Epithelial cell of esophagus (primary cell): ENCODE measurements at regions not wholly inside any gene's neighbourhood (a gene's known extent, or its start where the extent isn't known, plus 50 kb on each side); places are given as distances from the start of the nearest gene placed in this dataset.
"Not testable (repeated sequence)": the region's sequence is repeated elsewhere in the genome, so short reads cannot be mapped to it uniquely, and the experiment has no call there.

Source experiments
- DNase-seq: peaks from one replicate; pipeline ENCODE4 v3.0.0; 2010; ENCODE audit warnings: low read depth
- H3K4me3 ChIP-seq: 2 replicates; pipeline ENCODE4 v1.5.1; 2011; ENCODE audit warnings: mild to moderate bottlenecking, low read length, control low read depth
- CTCF ChIP-seq: IDR thresholded peaks from 2 replicates; pipeline ENCODE4 v1.5.1; 2011; ENCODE audit warnings: low read depth, mild to moderate bottlenecking, low read length, control low read depth, inconsistent platforms; ENCODE audit not compliant: insufficient read depth; ENCODE audit errors: missing control alignments

- peak; percentile 98 for DNase-seq
- no peak for TF ChIP-seq CTCF
- H3K4me3 ChIP-seq = no peak overlapping the region
Measured at GRCh38 chr6:19892260-19892659, 55.1 kb downstream of the ID4 start.

- DNase-seq = peak; percentile 68
- H3K4me3 ChIP-seq = no peak overlapping the region
Measured at GRCh38 chr6:19895866-19896692, 58.9 kb downstream of the ID4 start.

GRCh38 chr6:19896693-19897010, 59.5 kb downstream of the ID4 start:
- H3K4me3 ChIP-seq = no peak overlapping the region
- DNase-seq = peak; percentile 34
- no peak for TF ChIP-seq CTCF

More at GRCh38 chr6:19895866-19896692, 58.9 kb downstream of the ID4 start:
- no peak for TF ChIP-seq CTCF

- TF ChIP-seq CTCF = no peak
- DNase-seq = no peak
- no peak overlapping the region for H3K4me3 ChIP-seq
Measured at GRCh38 chr6:19898141-19898740, 61.1 kb downstream of the ID4 start.

GRCh38 chr6:19902201-19902600, 65.0 kb downstream of the ID4 start:
- no peak for DNase-seq
- no peak overlapping the region for H3K4me3 ChIP-seq
- no peak for TF ChIP-seq CTCF

- H3K4me3 ChIP-seq, DNase-seq: not testable (repeated sequence)
Measured at GRCh38 chr6:19904408-19904807, 67.2 kb downstream of the ID4 start.

GRCh38 chr6:19905584-19905983, 68.4 kb downstream of the ID4 start:
- no peak for TF ChIP-seq CTCF
- no peak overlapping the region for H3K4me3 ChIP-seq
- peak; percentile 77 for DNase-seq
